ENCODE measurements at regions not wholly inside any gene's neighbourhood (a gene's known extent, or its start where the extent isn't known, plus 50 kb on each side); places are given as distances from the start of the nearest gene placed in this dataset.
"Not testable (repeated sequence)": the region's sequence is repeated elsewhere in the genome, so short reads cannot be mapped to it uniquely, and the experiment has no call there.

GRCh38 chr9:73095425-73095824 lies 56.2 kb upstream of the ANXA1 start:
- peak; percentile 27 for DNase-seq (ENCODE audit: low spot score)

GRCh38 chr9:73093740-73094379 lies 57.8 kb upstream of the ANXA1 start:
- no peak for DNase-seq (ENCODE audit: low spot score)

GRCh38 chr9:73093016-73093739 lies 58.5 kb upstream of the ANXA1 start:
- no peak for DNase-seq (ENCODE audit: low spot score)

GRCh38 chr9:73091909-73092308 lies 59.8 kb upstream of the ANXA1 start:
- DNase-seq (ENCODE audit: low spot score): no peak

- DNase-seq (ENCODE audit: low spot score): no peak
Observed at GRCh38 chr9:73090214-73090613, 61.5 kb upstream of the ANXA1 start.

- no peak for DNase-seq (ENCODE audit: low spot score)
Observed at GRCh38 chr9:73089304-73089985, 62.2 kb upstream of the ANXA1 start.

- DNase-seq (ENCODE audit: low spot score): not testable (repeated sequence)
Observed at GRCh38 chr9:73087876-73088275, 63.8 kb upstream of the ANXA1 start.

- DNase-seq (ENCODE audit: low spot score): no peak
Observed at GRCh38 chr9:73083519-73083918, 68.1 kb upstream of the ANXA1 start.

- peak; percentile 30 for DNase-seq (ENCODE audit: low spot score)
Observed at GRCh38 chr9:73081979-73082657, 69.5 kb upstream of the ANXA1 start.

GRCh38 chr9:73080110-73080694 lies 71.5 kb upstream of the ANXA1 start:
- no peak for DNase-seq (ENCODE audit: low spot score)

- DNase-seq (ENCODE audit: low spot score): no peak
Observed at GRCh38 chr9:73079326-73079725, 72.3 kb upstream of the ANXA1 start.

GRCh38 chr9:73077625-73078030 lies 74.0 kb upstream of the ANXA1 start:
- no peak for DNase-seq (ENCODE audit: low spot score)

- DNase-seq (ENCODE audit: low spot score): no peak
Observed at GRCh38 chr9:73076970-73077369, 74.7 kb upstream of the ANXA1 start.

- DNase-seq (ENCODE audit: low spot score): no peak
Observed at GRCh38 chr9:73074176-73074708, 77.4 kb upstream of the ANXA1 start.

- no peak for DNase-seq (ENCODE audit: low spot score)
Observed at GRCh38 chr9:73073337-73074175, 78.1 kb upstream of the ANXA1 start.

GRCh38 chr9:73067074-73067473 lies 84.6 kb upstream of the ANXA1 start:
- no peak for DNase-seq (ENCODE audit: low spot score)

- DNase-seq (ENCODE audit: low spot score): peak; percentile 17
Observed at GRCh38 chr9:73065439-73065838, 86.2 kb upstream of the ANXA1 start.

- DNase-seq (ENCODE audit: low spot score): no peak
Observed at GRCh38 chr9:73064315-73064714, 87.3 kb upstream of the ANXA1 start.

- DNase-seq (ENCODE audit: low spot score): no peak
Observed at GRCh38 chr9:73061146-73061545, 90.5 kb upstream of the ANXA1 start.

GRCh38 chr9:73059247-73059646 lies 92.4 kb upstream of the ANXA1 start:
- DNase-seq (ENCODE audit: low spot score): no peak

GRCh38 chr9:73056245-73056644 lies 95.4 kb upstream of the ANXA1 start:
- no peak for DNase-seq (ENCODE audit: low spot score)
